Epithelial cell of proximal tubule (primary cell): ENCODE measurements at regions not wholly inside any gene's neighbourhood (a gene's known extent, or its start where the extent isn't known, plus 50 kb on each side); places are given as distances from the start of the nearest gene placed in this dataset.

Experiments
- DNase-seq: peaks from one replicate; pipeline ENCODE4 v3.0.0-alpha.2; 2011; ENCODE audit warnings: low read depth
- H3K4me3 ChIP-seq: 2 replicates; pipeline ENCODE4 v1.5.1; 2011; ENCODE audit warnings: low read depth, mild to moderate bottlenecking, low read length
- TF ChIP-seq, protein P1 (sequence below): conservative IDR thresholded peaks from 2 replicates; pipeline ENCODE4 v1.5.1; 2012; ENCODE audit warnings: low read depth, mild to moderate bottlenecking, low read length

DNA sequence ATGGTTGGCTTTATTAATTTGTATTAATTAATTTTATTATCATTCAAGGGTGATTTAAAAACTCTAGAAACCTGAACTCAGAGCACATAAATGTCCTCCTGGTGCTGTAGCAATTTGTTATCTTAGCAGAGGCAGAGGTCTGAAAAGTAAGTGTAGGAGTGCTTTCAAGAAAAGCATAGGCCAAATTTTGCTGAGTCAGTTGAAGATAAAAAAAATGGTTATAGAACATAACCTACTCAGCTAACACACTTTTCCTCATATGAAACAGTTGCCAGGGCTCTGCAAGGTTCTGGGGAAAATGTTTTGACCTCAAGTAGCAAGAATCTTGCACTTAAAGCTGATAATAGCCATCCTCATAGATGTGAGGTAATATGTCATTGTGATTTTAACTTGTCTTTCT is 53.5 kb upstream of the CHODL start:
- H3K4me3 ChIP-seq = no peak overlapping the region
- TF ChIP-seq, protein P1, sequence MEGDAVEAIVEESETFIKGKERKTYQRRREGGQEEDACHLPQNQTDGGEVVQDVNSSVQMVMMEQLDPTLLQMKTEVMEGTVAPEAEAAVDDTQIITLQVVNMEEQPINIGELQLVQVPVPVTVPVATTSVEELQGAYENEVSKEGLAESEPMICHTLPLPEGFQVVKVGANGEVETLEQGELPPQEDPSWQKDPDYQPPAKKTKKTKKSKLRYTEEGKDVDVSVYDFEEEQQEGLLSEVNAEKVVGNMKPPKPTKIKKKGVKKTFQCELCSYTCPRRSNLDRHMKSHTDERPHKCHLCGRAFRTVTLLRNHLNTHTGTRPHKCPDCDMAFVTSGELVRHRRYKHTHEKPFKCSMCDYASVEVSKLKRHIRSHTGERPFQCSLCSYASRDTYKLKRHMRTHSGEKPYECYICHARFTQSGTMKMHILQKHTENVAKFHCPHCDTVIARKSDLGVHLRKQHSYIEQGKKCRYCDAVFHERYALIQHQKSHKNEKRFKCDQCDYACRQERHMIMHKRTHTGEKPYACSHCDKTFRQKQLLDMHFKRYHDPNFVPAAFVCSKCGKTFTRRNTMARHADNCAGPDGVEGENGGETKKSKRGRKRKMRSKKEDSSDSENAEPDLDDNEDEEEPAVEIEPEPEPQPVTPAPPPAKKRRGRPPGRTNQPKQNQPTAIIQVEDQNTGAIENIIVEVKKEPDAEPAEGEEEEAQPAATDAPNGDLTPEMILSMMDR = no peak
- DNase-seq = no peak

DNA sequence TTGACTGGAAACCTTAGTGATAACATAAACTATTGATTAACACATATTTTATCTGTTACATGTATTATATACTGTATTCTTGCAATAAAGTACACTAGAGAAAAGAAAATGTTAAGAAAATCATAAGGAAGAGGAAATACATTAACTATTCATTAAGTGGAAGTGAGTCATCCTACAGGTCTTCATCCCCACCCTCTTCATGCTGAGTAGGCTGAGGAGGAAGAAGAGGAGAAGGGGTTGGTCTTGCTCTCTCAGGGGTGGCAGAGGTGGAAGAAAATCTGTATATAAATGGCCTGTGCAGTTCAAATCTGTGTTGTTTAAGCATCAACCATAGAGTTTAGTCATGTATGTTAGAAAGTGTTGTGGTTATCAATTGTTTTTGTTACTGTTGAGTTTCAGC is 66.1 kb upstream of the CHODL start:
- TF ChIP-seq, protein P1 = no peak
- DNase-seq = no peak
- H3K4me3 ChIP-seq = no peak overlapping the region

DNA sequence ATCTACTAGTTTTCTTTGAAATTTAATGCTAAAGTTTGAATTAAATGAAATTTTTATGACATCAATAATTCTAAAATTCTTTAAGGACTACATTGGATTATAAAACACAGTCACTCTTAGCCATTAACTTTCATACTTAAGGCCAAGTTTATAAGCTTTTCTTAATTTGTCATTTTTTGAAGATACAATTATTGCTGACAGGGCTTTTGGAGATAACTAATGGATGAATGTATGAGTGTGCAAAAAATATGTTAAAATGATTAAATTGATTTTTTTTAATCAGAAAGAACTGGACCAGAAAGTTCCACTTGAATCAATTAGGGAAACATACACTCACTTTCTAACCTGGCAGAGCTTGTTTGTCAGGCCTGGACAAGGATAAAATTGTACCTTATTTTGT is 70.3 kb upstream of the CHODL start:
- no peak for DNase-seq
- H3K4me3 ChIP-seq = no peak overlapping the region
- TF ChIP-seq, protein P1 = no peak

DNA sequence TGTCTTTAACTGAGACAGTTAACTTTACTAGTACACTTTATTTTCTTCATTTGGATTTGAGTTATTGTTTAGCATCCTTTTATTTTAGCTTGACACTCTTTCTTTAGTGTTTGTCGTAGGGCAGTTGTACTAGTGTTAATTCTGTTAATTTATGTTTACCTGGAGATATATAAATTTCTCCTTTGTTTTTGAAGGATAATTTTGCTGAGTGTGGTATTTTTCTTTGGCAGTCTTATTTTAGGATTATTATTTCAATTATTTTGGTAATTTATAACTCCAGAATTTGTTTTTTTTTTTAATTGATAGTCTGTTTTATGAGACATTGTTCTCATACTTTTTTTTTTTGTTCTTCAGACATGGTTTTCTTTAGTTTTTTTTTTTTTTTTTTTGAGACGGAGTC is 73.8 kb upstream of the CHODL start:
- H3K4me3 ChIP-seq = no peak overlapping the region
- DNase-seq = no peak
- TF ChIP-seq, protein P1 = no peak

DNA sequence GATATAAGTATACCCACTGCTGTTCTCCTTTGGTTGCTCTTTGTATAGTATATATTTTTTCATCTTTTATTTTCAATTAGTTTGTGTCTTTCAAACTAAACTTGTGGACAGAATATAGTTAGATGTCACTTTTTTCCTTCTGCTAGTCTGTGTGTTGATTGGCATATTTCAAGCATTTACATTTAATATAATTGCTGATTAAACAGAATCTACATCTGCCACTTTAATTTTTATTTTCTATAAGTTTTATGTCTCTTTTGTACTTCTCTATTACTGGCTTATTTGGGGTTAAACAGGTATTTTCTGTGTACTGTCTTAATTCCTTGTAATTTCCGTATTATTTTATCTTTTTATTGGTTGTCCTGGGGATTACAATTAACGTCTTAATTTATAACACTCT is 74.4 kb upstream of the CHODL start:
- TF ChIP-seq, protein P1 = no peak
- DNase-seq = no peak
- H3K4me3 ChIP-seq = no peak overlapping the region

DNA sequence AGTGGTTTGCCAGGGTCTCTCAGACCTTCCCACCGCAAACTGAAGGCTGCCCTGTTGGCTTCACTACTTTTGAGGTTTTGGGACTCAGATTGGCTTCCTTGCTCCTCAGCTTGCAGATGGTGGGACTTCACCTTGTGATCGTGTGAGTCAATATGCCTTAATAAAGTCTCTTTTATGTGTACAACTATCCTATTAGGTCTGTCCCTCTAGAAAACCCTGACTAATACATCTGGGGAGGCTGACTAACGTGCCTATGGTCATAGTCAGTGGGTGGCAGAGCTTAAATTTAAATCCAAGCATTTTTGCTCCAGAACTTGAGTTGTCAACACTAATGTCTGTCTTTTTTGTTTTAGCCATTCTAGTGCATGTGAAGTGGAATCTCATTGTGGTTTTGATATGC is 76.5 kb upstream of the CHODL start:
- DNase-seq = no peak
- H3K4me3 ChIP-seq = no peak overlapping the region
- TF ChIP-seq, protein P1 = no peak

DNA sequence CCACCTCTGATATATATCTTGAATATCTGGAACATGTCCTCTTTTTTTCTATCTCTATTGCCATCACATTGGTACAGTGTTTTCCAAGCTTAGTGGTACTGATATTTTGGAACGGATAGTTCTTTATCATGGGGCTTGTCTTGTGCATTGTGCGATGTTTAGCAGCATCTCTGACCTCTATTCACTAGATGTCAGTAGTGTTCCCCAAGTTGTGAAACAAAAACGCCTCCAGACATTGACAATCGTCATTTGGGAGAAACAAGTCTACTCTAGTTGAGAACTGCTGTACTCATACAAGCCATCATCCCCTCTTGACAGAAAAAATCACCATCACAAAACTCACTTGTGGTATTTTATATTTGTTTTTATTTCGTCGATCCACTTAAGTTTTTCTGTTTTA is 79.7 kb upstream of the CHODL start:
- no peak overlapping the region for H3K4me3 ChIP-seq
- TF ChIP-seq, protein P1 = no peak
- DNase-seq = no peak
